Stromal cell of bone marrow (primary cell): ENCODE measurements at regions not wholly inside any gene's neighbourhood (a gene's known extent, or its start where the extent isn't known, plus 50 kb on each side); places are given as distances from the start of the nearest gene placed in this dataset.

Source experiments
- DNase-seq: peaks from one replicate; pipeline ENCODE4 v3.0.0-alpha.2; 2012; ENCODE audit warnings: low read depth

DNA sequence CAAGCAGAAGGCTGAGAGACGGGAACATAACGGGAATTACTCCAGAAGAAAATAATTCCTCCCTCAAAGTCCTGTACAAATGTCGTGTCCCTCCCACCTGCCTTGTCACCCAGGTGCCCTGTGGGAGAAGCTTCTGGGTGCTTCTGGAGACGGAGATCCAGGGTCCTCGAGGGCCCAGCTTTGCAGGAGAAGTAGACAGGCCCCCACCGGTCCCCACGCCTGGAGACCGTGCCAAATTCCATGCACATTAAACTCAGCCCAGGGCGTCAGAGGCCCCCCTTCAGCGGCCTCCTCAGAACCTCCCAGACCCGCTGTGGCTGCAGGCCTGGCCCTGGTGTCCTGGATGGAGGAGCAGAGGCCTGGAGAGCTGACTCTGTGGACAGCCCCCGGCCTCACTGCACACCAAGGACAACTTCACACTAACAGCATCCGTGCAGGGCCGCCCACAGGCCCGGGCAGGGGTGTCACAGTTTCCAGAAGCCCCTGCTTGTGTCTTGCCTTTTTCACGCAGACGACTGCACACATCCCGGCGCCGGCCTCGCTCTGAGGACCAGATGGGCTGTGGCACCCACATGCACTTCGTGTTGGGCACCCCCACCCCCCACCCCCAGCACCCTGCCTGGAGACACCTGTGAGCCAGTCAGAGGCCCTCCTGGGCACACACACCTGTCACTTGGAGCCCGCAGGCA is 734.3 kb downstream of the BRD1 start:
- no peak for DNase-seq

DNA sequence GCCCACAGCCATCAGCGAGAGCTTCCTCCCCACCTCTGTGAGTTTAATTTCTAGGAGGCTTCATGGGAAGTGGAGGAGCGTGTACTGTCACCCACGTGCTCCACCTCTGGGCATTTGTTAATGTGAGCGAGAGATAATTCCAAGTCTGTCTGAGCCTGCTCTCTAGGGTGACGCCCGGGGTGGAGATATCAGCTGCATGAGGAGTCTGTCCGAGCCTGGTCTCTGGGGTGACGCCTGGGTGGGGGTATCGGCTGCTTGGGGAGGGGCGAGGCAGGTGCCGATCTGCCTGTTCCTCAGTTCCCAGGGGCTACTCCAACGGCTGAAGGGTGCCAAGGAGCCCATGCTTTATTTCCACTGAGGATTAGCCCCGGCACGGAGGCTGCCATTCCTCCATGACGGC is 735.0 kb downstream of the BRD1 start:
- DNase-seq, result no peak

DNA sequence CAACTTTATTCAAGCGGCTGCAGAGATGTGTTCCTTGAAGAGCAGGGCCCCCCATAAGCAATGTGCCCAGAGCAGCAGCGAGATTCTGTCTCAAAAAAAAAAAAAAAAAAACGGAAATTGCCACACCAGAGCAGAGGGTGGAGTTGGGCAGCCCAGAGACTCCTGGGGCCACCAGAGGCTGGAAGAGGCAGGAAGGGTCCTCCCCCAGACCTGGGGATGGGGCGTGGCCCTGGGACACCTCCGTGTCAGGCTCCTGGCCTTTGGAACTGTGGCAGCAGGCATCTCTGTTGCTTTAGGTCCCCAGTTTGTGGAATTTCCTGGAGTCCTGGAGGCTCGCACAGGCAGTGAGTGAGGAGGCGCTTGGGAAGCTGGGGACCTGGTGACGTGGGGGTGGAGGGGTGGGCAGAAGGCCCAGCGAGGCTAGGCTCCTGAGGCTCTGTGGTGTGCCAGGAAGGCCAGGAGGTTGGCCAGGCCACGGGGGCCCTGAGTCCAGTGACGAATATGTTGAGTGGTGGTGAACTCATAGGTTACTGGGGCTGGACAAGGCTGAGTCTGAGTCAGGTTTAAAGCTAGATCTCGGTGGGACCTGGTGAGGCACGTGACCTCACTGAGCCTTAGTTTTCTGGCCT is 735.6 kb downstream of the BRD1 start:
- no peak for DNase-seq

DNA sequence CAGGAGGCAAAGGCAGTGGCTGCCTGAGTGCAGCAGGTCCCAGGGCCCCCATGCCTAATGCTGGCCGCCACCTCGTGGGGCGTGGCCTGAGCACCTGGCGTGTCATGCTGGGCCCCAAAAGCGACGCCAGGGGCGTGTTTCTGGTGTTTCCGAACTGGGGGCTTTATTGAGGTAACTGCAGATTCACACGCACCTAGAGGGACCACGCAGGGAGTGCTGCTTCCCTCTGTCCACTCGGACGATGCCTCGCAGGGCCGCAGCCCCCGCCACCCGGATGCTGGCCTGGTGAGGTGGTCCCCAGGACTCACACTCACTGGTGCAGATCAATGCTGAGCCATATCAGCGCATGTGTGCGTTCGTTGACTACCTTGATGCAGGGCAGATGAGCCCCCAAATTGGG is 736.2 kb downstream of the BRD1 start:
- no peak for DNase-seq

DNA sequence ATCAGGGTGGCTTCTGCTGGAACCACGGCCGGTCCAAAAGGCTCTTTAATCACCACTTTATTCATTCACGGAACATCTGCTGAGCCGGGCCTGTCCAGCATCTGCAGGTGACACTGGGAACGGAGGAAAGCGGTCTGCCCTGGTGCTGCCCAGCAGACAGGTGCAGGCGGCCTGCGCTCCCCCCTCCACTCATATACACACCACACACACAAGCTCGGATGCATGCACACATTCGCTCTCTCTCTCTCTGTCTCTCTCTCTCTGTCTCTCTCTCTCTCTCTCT is 736.9 kb downstream of the BRD1 start:
- no peak for DNase-seq

DNA sequence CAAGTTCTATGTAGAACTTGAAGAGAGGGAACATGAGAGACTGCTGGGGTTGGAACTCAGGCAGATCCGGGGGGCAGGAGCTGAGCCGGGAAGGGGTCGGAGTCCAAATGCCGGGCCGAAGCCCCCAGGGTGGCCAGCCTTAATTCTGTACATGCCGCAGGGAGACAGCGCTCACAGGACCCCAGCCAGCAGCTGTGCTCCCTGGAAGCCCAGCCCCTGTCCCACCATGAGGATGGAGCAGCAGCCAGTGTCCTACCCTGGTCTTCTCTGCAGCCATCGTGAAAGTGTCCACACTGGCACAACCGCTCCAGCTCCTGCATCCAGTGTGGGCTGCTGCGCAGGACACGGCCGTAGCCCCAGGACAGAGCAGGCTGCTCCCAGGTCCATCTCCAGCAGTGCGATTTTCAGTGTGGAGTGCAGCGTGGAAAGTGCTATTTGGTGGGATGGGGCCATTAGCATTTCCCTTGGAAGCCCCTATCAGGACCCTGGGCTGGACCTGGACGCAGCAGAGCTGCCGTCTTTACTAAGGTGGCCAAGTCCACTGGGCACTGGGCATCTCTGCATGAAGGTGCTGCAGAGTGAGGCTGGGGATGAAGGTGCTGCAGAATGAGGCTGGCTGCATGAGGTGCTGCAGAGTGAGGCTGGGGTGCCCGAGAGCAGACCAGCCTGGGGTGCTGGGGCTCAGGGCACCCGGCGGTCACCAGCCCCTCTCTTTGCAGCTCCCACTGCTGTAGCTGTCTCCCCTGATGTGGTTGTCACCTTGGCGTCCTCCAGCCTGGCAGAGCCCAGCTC is 737.4 kb downstream of the BRD1 start:
- no peak for DNase-seq

DNA sequence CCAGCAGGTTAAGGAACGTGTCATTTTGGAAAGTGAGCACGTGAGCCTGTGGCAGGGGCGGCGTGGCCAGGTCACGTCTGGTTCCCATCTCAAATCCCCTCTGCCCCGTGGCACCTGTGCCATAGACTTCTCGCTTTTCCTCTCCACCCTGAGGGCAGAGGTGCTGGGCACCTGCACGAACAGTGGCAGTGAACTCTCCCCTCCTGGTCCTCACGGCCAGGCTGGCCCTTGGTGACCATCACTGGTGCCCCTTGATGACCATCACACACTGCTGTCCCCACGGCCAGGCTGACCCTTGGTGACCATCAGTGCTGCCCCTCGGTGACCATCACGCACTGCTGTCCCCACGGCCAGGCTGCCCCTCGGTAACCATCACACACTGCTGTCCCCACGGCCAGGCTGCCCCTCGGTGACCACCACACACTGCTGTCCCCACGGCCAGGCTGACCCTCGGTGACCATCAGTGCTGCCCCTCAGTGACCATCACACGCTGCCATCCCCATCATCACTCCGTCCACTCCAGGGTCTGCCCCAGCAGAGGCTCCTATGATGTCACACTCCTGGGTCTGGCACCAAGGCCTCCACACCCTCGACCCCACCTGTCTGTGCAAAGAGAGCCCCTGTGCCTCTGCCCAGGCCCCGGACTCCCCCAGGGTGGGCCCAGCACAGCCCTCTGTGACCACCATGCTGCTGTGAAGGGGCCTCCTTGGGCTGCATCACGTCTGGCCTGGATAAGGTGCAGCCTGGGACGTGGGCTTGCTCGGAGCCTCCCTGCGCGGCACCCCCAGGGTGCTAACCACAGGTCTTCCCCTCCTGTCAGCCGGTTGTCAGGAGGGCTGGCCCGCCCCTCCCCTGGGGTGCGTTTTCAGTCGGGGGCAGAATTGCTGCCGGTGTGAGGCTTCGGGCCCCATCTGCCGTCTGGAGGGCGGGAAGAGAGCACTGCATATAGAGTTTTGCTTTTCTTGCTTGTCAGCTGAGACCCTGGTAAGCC is 738.6 kb downstream of the BRD1 start:
- no peak for DNase-seq

DNA sequence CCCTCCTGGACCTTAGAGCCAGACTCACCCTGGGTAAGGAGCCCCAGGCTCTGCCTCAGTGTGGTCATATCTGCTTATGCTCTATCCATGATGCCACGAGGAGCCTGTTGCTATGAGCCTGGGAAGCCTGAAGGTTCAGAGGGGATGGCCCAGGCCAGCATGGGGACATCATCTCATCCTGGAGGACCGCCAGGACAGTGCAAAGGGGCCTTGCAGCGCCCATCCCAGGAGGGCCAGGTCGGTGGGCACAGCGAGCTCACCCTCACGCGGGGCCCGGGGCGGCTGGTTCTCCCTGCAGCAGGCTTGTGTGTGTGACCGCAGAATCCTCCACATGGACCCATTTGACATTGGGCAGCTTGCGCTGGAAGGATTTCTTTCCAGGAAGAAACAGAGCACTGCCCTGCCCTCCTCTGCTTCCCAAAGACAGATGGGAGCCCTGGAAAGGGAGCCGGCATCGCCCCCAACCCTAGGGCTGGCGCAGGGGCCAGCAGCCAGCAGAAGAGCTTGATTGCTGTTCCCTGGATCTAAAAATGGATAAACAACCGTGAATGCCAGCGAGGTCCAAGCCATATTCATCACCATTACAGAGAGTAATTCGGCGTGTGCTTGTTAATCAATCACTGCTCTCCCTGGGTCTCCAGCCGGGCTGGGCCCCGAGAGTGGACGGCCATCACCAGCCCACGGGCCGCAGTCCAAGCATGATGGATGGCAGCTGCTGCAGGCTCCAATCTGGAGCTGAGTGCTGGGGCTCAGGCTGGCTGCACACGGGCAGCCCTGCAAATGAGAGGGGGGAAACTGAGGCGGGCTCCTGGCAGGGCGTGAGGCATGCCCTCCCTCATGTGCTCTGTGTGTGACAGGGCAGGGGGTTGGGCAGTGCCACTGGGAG is 739.7 kb downstream of the BRD1 start:
- no peak for DNase-seq

DNA sequence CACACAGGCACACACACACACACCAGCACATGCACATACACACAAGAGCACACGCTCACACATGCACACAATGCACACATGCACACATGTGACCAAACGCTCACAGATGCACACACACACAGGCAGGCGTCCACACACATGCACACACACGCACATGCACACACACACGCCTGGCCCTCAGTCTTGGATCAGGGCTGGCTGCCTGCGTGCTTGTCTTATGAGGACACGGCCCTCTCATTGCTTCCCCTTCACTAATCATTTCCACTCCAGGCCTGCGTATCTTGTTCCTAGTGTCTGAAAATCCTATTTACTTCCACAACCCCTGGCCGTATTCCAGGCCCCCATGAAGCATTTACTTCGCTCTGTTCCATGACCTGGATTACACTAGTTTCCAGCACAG is 740.5 kb downstream of the BRD1 start:
- no peak for DNase-seq

DNA sequence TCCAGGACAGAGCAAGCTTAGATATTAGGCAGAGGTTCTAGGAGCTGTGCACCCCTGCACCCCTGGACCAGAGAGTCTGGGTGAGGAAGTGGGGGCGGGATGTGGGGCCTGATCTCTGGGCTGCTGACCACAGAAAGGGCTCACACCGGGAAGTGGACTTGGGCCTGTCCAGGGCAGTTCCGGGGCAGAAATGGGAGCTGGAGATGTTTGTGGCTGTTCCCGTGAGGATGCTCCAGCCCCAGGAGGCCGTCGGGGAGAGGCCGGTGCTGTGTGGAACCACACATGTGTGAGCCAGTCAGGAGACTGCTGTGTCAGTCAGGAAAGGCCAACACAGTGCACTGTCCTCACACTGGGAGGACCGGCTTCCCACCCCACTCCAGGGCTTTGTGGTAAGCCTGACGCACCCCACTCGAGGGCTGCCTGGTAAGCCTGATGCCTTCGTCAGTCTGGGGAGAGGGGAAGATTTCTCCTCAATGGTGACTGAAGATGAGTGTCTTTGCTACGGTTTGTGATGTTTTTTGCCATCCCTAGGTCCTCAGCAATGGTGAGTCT is 741.0 kb downstream of the BRD1 start:
- DNase-seq, result no peak

DNA sequence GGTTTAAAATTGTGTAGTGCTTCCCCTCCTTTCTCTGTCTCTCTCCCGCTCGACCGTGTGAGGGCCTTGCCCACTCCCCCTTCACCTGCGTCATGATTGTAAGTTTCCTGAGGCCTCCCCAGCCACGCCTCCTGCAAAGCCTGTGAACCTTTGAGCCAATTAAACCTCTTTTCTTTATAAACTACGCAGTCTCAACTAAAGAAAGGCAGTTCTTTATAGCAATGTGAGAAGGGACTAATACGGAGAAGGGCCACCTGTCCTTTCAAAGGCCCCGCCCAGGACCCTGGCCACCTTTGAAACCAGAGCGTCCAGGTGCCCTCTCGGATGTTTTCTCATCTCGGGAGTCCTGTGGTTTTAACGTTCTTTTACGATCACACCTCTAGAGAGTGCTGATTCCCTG is 741.5 kb downstream of the BRD1 start:
- DNase-seq, result no peak

DNA sequence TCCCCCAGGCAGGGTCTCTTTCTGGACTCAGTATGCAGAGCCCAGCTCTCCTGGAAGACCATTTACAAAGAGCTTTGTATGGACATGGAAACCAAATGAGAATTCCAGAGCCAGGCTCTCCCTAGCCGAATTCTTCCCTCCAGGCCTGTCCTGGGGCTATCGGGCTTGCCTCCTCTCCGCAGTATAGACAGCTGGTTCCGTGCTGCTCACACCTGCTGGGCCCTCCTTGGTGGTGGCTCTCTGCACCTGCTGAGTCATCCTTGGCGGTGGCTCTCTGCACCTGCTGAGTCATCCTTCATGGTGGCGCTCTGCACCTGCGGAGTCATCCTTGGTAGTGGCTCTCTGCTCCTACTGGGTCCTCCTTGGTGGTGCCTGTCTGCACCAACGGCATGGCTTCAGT is 743.5 kb downstream of the BRD1 start:
- DNase-seq, result no peak

DNA sequence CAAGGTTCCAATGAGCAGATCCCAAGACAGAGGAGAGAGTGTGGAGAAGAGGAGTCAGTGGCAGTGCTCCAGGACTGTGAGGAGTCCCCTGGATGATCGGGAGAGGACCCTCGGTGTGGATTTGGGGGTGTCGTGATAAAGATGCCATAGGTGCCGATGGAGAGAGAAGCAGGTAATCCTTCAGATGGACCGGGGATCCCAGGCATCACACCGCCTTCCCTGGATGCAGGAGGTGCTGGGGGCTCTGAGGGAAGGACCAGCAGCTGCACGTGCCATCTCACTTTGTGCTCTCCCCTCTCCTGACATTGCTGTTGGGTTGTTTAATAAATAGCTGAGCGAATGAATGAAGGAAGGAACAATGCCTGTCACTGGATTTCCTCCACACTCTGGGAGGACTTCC is 744.1 kb downstream of the BRD1 start:
- DNase-seq, result no peak

DNA sequence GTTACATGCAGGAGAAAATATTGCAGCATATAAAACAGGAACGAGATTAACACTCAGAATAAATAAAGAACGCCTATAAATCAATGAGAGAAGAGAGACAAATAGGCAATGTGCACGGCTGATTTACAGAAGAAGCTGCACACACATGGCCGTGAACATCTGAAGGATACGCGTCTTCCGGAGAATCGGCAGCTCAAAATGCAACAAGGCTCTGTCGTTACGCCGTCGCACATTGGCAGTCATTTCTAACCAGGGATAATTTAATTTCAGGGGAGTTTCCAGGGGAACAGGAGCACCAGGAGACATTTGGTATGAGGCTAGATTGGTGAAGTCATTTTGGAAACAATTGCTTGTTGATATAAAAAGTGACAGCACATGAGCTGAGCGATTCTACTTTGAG is 745.2 kb downstream of the BRD1 start:
- DNase-seq, result no peak

DNA sequence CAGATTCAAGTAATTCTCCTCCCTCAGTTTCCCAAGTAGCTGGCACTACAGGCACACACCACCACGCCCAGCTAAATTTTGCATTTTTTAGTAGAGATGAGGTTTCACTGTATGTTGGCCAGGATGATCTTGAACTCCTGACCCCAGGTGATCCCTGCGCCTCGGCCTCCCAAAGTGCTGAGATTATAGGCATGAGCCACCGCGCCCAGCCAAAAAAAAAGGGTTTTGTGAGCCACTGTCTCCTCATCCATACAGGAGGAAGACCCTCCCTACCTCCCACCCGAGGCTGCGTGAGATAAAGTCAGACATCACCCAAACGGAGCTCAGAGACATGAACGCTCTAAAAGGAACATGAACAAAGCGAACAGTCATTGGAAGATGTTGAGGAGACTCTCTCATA is 745.7 kb downstream of the BRD1 start:
- DNase-seq, result no peak

DNA sequence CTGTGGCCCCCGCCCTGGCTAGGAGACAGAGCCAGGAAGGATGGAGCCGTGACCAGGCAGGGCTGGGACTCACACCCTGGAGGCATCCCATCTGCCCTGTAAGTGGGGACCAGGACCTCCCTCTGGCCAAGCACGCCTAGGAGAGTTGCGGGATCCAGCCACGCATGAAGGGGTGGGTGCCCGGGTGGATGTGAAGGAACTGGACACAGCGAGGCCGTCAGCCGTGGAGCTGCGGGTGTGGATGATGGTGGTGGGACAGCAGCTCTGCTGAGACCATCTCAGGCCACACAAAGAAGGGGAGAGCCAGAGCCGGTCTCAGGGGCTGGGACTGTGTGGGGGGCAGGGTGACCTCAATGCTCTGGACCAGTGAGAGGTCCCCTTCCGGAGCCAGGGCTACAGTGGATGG is 746.4 kb downstream of the BRD1 start:
- DNase-seq, result no peak

DNA sequence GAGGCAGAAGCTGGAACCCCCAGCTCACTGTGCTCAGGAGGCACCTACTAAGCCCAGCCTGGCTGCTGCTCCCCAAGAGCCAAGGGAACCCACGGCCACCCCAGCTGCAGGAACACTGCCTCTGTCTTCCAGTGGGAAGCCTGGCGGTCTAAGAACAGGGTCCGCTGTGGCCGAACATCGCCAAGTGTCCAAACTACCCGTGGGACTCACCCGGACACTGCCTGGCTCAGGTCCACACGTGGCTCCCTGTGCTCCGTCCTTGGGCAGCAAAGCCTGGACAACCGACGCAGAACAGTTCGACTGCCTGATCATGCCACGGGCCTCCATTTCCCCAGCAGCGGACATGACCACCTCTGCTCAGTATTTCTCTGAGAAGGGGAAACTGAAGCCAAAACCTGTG is 747.0 kb downstream of the BRD1 start:
- DNase-seq, result no peak

DNA sequence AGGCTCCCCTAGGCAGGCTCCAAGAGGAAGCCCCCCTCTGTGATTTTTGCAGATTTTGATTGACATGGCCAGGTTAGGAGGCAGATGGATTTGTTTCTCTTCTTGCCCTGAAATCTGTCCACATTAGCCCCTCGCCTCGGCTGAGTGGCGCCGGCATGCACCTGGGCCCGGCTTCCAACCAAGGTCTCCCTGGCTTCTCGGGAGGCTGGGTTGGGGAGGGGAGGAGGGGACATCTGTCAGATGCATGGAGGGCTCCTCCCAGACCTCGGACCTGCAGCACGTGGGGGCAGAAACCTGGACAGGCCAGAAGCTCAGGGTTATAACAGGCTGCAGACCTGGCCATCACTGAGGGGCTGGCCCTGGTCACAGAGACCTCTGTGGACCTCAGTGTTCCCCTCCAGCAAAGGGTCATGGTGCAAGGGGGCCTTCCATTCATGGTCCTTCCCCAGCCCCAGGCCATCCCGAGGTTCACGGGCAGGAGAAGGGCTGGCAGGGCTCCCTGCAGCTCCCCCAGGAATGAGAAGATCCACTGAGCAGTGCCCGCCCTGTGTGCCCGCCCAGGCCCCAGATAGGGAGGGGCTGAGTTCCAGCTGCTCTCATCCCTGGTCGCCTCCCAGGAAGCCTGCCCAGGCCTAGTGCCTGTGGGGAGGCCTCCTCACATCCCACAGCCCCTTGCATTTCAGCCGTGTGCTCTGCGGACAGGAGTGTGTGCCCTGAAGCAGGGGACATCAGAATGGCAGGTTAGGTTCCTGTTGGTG is 747.8 kb downstream of the BRD1 start:
- DNase-seq, result no peak

DNA sequence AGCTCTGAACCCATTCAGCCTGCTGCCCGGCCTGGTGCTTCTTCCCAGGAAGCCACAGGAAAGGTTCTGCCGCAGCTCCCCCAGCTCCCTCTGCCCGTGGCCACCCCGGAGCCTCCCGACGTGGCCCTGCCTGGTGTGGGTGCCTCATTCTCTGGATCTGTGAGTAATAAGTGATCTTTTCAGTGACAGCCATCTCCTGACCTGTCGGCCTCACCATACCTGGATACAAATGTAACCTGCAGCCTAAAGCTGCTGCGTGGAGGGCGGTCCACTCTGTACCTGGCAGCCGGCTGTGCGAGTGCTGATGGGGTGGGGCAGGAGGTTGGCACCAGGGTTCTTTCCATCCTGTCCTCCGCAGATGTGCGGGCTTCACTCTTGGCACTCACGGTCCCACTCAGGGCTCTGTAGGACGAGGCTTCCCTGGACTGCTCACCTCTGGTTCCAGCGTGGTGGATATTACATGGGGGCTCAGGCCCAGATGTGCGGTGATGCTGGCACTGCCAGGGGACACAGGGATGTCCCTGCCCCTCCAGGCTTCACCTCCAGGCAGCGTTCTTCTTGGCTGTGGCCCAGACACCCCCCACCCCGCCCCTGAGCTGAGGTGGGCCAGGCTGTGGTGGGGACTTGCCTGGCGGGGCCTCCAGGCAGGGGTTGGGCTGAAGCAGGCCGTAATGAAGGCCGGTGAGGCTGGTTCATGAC is 748.5 kb downstream of the BRD1 start:
- DNase-seq, result no peak
